GM21737 (cell line): ENCODE measurements at regions not wholly inside any gene's neighbourhood (a gene's known extent, or its start where the extent isn't known, plus 50 kb on each side); places are given as distances from the start of the nearest gene placed in this dataset.
A peak's percentile ranks its signal among the peaks of the same experiment; 100 is the strongest.
"Not testable (repeated sequence)": the region's sequence is repeated elsewhere in the genome, so short reads cannot be mapped to it uniquely, and the experiment has no call there.

Experiments
- ATAC-seq: cut with Tn5 transposase; IDR thresholded peaks from one replicate; pipeline ENCODE4 v1.9.1; 2021; ENCODE audit warnings: mild to moderate bottlenecking, moderate library complexity; ENCODE audit not compliant: unreplicated experiment

GRCh38 chr12:92436856-92437255 is 265.9 kb upstream of the PLEKHG7 start:
- no peak for ATAC-seq

GRCh38 chr12:92434607-92435025 is 268.2 kb upstream of the PLEKHG7 start:
- no peak for ATAC-seq

- ATAC-seq: peak; percentile 64
These were observed 269.9 kb upstream of the PLEKHG7 start for GRCh38 chr12:92432724-92433441.

- peak; percentile 38 for ATAC-seq
These were observed 271.6 kb upstream of the PLEKHG7 start for GRCh38 chr12:92431146-92431545.

GRCh38 chr12:92426332-92426731 is 276.5 kb upstream of the PLEKHG7 start:
- no peak for ATAC-seq

- ATAC-seq: no peak
These were observed 277.6 kb upstream of the PLEKHG7 start for GRCh38 chr12:92425165-92425564.

GRCh38 chr12:92424338-92424737 is 278.5 kb upstream of the PLEKHG7 start:
- ATAC-seq: no peak

GRCh38 chr12:92421701-92422100 is 276.1 kb upstream of the BTG1 start:
- ATAC-seq: no peak

GRCh38 chr12:92421042-92421441 is 275.4 kb upstream of the BTG1 start:
- ATAC-seq: no peak

GRCh38 chr12:92419201-92419600 is 273.6 kb upstream of the BTG1 start:
- no peak for ATAC-seq

- ATAC-seq: no peak
These were observed 272.7 kb upstream of the BTG1 start for GRCh38 chr12:92418381-92418780.

GRCh38 chr12:92417373-92417772 is 271.7 kb upstream of the BTG1 start:
- ATAC-seq: no peak

GRCh38 chr12:92416385-92416812 is 270.8 kb upstream of the BTG1 start:
- ATAC-seq: no peak

- ATAC-seq: no peak
These were observed 268.8 kb upstream of the BTG1 start for GRCh38 chr12:92414170-92415070.

GRCh38 chr12:92413286-92413685 is 267.6 kb upstream of the BTG1 start:
- no peak for ATAC-seq

- no peak for ATAC-seq
These were observed 267.2 kb upstream of the BTG1 start for GRCh38 chr12:92412856-92413255.

- no peak for ATAC-seq
These were observed 266.0 kb upstream of the BTG1 start for GRCh38 chr12:92411687-92412086.

GRCh38 chr12:92408072-92408900 is 262.6 kb upstream of the BTG1 start:
- ATAC-seq: no peak

- ATAC-seq: not testable (repeated sequence)
These were observed 260.9 kb upstream of the BTG1 start for GRCh38 chr12:92406404-92407070.

- ATAC-seq: not testable (repeated sequence)
These were observed 260.2 kb upstream of the BTG1 start for GRCh38 chr12:92405801-92406251.
